ENCODE measurements at regions not wholly inside any gene's neighbourhood (a gene's known extent, or its start where the extent isn't known, plus 50 kb on each side); places are given as distances from the start of the nearest gene placed in this dataset.
A peak's percentile ranks its signal among the peaks of the same experiment; 100 is the strongest.

DNA sequence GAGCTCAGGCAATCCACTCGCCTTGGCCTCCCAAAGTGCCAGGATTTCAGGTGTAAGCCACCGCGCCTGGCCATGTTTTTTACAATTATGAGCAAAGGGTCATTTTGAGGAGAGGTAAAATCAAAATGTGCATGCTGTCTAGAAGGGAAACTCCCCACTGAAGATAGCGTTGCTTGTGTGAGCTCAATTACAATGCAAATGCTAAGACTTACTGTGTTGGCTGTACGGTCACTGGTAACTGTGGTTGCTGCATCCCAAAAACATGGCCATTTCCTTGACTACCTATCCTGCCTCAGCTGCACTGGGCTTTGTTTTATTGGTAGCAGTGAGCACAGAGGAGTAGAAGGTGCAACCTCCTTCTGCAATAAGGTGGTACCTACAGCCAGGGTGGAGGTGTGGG, 77.4 kb upstream of the SPATA31E1 start:
- H3K27me3 Mint-ChIP-seq (ENCODE audit: insufficient read depth, unreplicated experiment) = peaks cover 10% of the 10 kb centered on the region
- no peaks in the 10 kb centered on the region for H3K4me1 Mint-ChIP-seq (ENCODE audit: insufficient read depth, unreplicated experiment)
- intact Hi-C loops (cut with micrococcal nuclease) = no loop called here
- BruUV-seq (replicated peaks) = no TSS peak
- H3K36me3 Mint-ChIP-seq (ENCODE audit: insufficient read depth, unreplicated experiment) = no peaks in the 10 kb centered on the region
- no peak for DNase-seq (ENCODE audit: unreplicated experiment)
- TF ChIP-seq, protein P1, sequence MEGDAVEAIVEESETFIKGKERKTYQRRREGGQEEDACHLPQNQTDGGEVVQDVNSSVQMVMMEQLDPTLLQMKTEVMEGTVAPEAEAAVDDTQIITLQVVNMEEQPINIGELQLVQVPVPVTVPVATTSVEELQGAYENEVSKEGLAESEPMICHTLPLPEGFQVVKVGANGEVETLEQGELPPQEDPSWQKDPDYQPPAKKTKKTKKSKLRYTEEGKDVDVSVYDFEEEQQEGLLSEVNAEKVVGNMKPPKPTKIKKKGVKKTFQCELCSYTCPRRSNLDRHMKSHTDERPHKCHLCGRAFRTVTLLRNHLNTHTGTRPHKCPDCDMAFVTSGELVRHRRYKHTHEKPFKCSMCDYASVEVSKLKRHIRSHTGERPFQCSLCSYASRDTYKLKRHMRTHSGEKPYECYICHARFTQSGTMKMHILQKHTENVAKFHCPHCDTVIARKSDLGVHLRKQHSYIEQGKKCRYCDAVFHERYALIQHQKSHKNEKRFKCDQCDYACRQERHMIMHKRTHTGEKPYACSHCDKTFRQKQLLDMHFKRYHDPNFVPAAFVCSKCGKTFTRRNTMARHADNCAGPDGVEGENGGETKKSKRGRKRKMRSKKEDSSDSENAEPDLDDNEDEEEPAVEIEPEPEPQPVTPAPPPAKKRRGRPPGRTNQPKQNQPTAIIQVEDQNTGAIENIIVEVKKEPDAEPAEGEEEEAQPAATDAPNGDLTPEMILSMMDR (IDR thresholded peaks at IDR 0.05; ENCODE audit: unreplicated experiment) = no peak
- H3K27ac Mint-ChIP-seq (ENCODE audit: low read depth, unreplicated experiment) = no peak overlapping the region
- H3K9me3 Mint-ChIP-seq (ENCODE audit: unreplicated experiment) = peaks cover 14% of the 10 kb centered on the region
- H3K4me3 Mint-ChIP-seq (ENCODE audit: unreplicated experiment) = no peak overlapping the region
- ChIA-PET POLR2A (interaction anchor here (1.2 kb wide), 1 partner anchor 79 kb away, joined by 3 read pairs; no protein-coding TSS in a partner anchor), CTCF (interaction anchor here (2.3 kb wide), 1 partner anchor 121 kb away, joined by 7 read pairs; no protein-coding TSS in a partner anchor)

DNA sequence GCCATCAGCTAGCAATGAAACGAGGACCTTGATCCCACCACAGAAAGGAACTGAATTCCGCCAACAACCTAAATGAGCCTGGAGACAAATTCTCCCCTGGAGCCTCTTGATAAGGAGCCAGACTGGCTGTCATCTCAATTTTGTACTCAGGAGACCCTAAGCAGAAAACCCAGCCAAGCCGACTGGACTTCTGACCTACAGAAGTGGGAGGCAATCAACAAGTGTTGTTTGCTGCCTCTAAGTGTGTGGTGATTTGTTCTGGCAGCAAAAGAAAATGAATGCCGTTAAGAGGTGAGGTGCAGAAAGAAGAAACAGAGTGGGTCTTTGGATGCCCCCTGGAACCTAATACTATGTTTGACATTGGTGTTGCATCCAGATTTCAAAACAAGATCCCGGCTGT, 72.7 kb upstream of the SPATA31E1 start:
- peaks cover 14% of the 10 kb centered on the region for H3K9me3 Mint-ChIP-seq (ENCODE audit: unreplicated experiment)
- ChIA-PET CTCF (interaction anchor here (0.8 to 5.5 kb wide), 3 partner anchors 16 to 481 kb away, joined by 3 to 100 read pairs (median 35); no protein-coding TSS in a partner anchor), POLR2A (interaction anchor here (1.1 kb wide), 1 partner anchor 10 kb away, joined by 3 read pairs; no protein-coding TSS in a partner anchor)
- TF ChIP-seq, protein P1 (IDR thresholded peaks at IDR 0.05; ENCODE audit: unreplicated experiment) = no peak
- no peaks in the 10 kb centered on the region for H3K36me3 Mint-ChIP-seq (ENCODE audit: insufficient read depth, unreplicated experiment)
- H3K27ac Mint-ChIP-seq (ENCODE audit: low read depth, unreplicated experiment) = no peak overlapping the region
- no TSS peak for BruUV-seq (replicated peaks)
- peaks cover 1% of the 10 kb centered on the region for H3K27me3 Mint-ChIP-seq (ENCODE audit: insufficient read depth, unreplicated experiment)
- no peak for DNase-seq (ENCODE audit: unreplicated experiment)
- intact Hi-C loops (cut with micrococcal nuclease) = no loop called here
- H3K4me3 Mint-ChIP-seq (ENCODE audit: unreplicated experiment) = no peak overlapping the region
- no peaks in the 10 kb centered on the region for H3K4me1 Mint-ChIP-seq (ENCODE audit: insufficient read depth, unreplicated experiment)

DNA sequence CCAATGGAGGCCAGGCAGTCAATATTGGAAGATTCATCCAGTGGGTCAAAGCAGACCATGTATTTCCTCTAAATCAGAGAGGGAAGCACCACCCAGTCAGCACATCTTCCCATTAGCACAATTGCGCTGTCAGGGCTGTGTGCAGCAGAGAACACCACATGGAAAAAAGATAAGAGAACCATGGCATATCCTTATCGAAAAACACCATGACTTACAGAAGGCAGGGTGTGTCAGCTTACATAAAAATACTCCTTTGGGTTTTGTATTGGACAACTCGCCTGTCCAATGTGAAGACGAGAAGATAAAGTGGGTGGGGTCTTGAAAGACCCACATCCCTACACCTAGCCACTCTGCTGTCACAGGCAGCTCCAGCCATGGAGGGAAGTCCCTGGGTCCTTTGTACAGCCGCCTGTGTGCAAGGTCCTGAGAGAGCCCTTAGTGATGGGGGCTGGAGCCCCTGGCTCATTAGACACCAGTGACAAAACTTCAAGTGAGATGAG, 71.9 kb upstream of the SPATA31E1 start:
- BruUV-seq (replicated peaks) = no TSS peak
- H3K9me3 Mint-ChIP-seq (ENCODE audit: unreplicated experiment) = peaks cover 14% of the 10 kb centered on the region
- H3K27me3 Mint-ChIP-seq (ENCODE audit: insufficient read depth, unreplicated experiment) = no peaks in the 10 kb centered on the region
- TF ChIP-seq, protein P1 (IDR thresholded peaks at IDR 0.05; ENCODE audit: unreplicated experiment) = no peak
- intact Hi-C loops (cut with micrococcal nuclease) = no loop called here
- ChIA-PET CTCF (interaction anchor here (0.8 to 5.5 kb wide), 9 partner anchors 17 to 481 kb away, joined by 3 to 100 read pairs (median 5); no protein-coding TSS in a partner anchor), POLR2A (interaction anchor here (0.6 to 1.3 kb wide), 3 partner anchors 10 to 133 kb away, joined by 3 read pairs; no protein-coding TSS in a partner anchor)
- no peak for DNase-seq (ENCODE audit: unreplicated experiment)
- no peaks in the 10 kb centered on the region for H3K36me3 Mint-ChIP-seq (ENCODE audit: insufficient read depth, unreplicated experiment)
- no peaks in the 10 kb centered on the region for H3K4me1 Mint-ChIP-seq (ENCODE audit: insufficient read depth, unreplicated experiment)
- H3K27ac Mint-ChIP-seq (ENCODE audit: low read depth, unreplicated experiment) = no peak overlapping the region
- H3K4me3 Mint-ChIP-seq (ENCODE audit: unreplicated experiment) = no peak overlapping the region

DNA sequence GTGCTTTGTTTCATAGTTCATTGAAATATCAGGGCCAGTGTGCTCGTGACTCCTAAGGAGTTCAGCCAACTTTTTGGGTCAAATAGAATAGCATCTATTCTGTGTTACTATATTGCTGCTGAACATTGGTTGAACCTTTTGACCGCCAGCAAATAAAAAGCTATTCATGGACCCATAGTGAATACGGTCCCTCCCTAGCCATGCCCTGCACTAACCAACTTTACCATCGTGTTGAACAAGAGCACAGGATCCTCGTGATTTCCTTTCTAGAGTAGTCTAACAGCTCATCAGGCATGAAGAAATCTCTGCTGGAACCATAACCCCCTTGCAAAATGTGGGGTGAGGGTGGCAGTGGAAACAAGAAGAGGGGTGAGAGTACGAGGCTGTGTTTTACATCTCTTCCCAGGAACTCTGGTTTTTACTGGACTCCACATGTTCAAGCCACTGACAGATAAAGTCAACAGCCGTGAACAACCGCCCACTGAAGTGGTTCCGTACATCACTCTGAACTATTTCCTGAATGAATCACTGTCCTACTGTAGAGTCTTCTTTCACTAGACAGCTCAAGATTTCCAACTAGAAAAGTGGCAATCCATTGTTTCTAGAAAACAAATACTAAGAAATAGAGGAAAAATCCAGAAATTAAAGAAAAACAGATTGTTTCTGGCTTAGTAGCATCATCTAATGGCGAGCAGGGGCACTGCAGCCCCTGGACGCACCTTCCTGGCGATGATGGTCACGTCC, 70.1 kb upstream of the SPATA31E1 start:
- H3K4me3 Mint-ChIP-seq (ENCODE audit: unreplicated experiment) = no peak overlapping the region

More for the DNA sequence above, 70.1 kb upstream of the SPATA31E1 start:
- no TSS peak for BruUV-seq (replicated peaks)
- intact Hi-C loops (cut with micrococcal nuclease) = loop anchor here (1.0 kb wide), 4 partner anchors 86 to 475 kb away; partner anchors contain the start of gene CTSL
- CTCF ChIA-PET = interaction anchor here (0.6 to 5.5 kb wide), 35 partner anchors 8 to 1325 kb away, joined by 3 to 100 read pairs (median 4); partner anchors contain the start of gene CTSL
- TF ChIP-seq, protein P1 (IDR thresholded peaks at IDR 0.05; ENCODE audit: unreplicated experiment) = peak; percentile 98
- H3K9me3 Mint-ChIP-seq (ENCODE audit: unreplicated experiment) = peaks cover 6% of the 10 kb centered on the region
- no peaks in the 10 kb centered on the region for H3K36me3 Mint-ChIP-seq (ENCODE audit: insufficient read depth, unreplicated experiment)
- no peaks in the 10 kb centered on the region for H3K27me3 Mint-ChIP-seq (ENCODE audit: insufficient read depth, unreplicated experiment)
- H3K27ac Mint-ChIP-seq (ENCODE audit: low read depth, unreplicated experiment) = no peak overlapping the region
- POLR2A ChIA-PET = interaction anchor here (0.6 to 2.1 kb wide), 4 partner anchors 10 to 128 kb away, joined by 3 to 7 read pairs (median 4); no protein-coding TSS in a partner anchor
- peak; percentile 47 for DNase-seq (ENCODE audit: unreplicated experiment)
- H3K4me1 Mint-ChIP-seq (ENCODE audit: insufficient read depth, unreplicated experiment) = no peaks in the 10 kb centered on the region
